ENCODE measurements at regions not wholly inside any gene's neighbourhood (a gene's known extent, or its start where the extent isn't known, plus 50 kb on each side); places are given as distances from the start of the nearest gene placed in this dataset.

DNA sequence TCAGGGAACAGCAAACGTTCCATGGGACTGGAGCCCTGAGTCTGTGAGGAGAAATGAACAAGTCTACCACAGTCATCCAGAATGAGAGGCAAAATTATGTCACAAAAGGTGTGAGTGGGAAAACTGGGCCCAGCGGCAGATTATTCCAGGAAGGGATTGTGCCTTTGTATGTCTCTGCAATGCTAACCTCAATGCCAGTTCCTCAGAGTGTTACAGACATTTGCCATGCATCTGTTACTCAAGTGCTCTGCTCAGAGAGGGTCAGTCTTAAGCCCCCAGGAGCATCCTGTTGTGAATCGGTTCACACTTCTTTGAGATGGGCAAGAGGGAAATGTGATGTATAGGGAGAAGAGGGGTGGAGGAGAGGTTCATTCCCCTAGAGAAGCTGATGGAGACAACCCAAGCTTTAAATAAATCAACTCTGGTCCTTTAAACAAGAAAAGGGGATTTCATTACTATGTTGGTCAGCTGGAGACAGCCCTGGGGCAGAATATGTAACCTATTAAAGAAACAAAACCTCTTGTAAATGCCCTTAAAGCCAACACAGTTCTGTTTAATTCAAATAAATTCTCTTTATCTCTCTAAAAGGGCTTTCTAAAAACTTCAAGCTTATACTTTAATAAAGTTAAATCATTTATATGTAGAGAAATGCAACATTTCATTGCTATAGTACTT, 85.9 kb upstream of the GRB10 start:
- DNase-seq (ENCODE audit: low spot score), result no peak
- Histone ChIP-seq H3K9me3 (ENCODE audit: control insufficient read depth in 4 of 4, low read length in 3 of 4) (no peaks in the 10 kb centered on the region), H3K4me3 (ENCODE audit: low read depth in 1 of 3, low read length in 3 of 3) (no peak overlapping the region), H3K9ac (ENCODE audit: low read depth in 1 of 2, low read length in 2 of 2) (no peak overlapping the region), H3K36me3 (ENCODE audit: control insufficient read depth in 4 of 4, insufficient read depth in 3 of 4, low read depth in 1 of 4, low read length in 3 of 4) (no peaks in the 10 kb centered on the region), H3K4me1 (ENCODE audit: control insufficient read depth in 4 of 4, insufficient read depth in 4 of 4, low read length in 3 of 4) (no peaks in the 10 kb centered on the region), H3K27ac (ENCODE audit: low read depth in 1 of 2, low read length in 2 of 2) (no peak overlapping the region), H3K27me3 (ENCODE audit: control insufficient read depth in 4 of 4, insufficient read depth in 4 of 4, low read length in 3 of 4) (peaks cover 0 to 2% (median 0%) of the 10 kb centered on the region in 4 donors)
- 76% methylated on average over 3 of the region's 3 CpGs for WGBS
- TF ChIP-seq REST (IDR thresholded peaks at IDR 0.05) (no peak), FOXA1 (IDR thresholded peaks at IDR 0.05) (no peak), RXRA (IDR thresholded peaks at IDR 0.05) (no peak), NR2F2 (IDR thresholded peaks at IDR 0.05) (no peak), GABPA (IDR thresholded peaks at IDR 0.05 in 1 of 2, conservative IDR thresholded peaks at IDR 0.05 in 1 of 2) (no peak), SP1 (IDR thresholded peaks at IDR 0.05) (no peak), HNF4A (conservative IDR thresholded peaks at IDR 0.05) (no peak), YY1 (IDR thresholded peaks at IDR 0.05) (no peak), HNF4G (IDR thresholded peaks at IDR 0.05) (no peak), CTCF (IDR thresholded peaks at IDR 0.05; ENCODE audit: low read depth, low read length, missing input control) (no peak), JUND (IDR thresholded peaks at IDR 0.05) (no peak), FOXA2 (IDR thresholded peaks at IDR 0.05) (no peak), EGR1 (IDR thresholded peaks at IDR 0.05; ENCODE audit: low read depth in 2 of 2) (no peak)
- TF ChIP-seq, protein P1, sequence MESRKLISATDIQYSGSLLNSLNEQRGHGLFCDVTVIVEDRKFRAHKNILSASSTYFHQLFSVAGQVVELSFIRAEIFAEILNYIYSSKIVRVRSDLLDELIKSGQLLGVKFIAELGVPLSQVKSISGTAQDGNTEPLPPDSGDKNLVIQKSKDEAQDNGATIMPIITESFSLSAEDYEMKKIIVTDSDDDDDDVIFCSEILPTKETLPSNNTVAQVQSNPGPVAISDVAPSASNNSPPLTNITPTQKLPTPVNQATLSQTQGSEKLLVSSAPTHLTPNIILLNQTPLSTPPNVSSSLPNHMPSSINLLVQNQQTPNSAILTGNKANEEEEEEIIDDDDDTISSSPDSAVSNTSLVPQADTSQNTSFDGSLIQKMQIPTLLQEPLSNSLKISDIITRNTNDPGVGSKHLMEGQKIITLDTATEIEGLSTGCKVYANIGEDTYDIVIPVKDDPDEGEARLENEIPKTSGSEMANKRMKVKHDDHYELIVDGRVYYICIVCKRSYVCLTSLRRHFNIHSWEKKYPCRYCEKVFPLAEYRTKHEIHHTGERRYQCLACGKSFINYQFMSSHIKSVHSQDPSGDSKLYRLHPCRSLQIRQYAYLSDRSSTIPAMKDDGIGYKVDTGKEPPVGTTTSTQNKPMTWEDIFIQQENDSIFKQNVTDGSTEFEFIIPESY (IDR thresholded peaks at IDR 0.05), result no peak
- TF ChIP-seq, protein P2, sequence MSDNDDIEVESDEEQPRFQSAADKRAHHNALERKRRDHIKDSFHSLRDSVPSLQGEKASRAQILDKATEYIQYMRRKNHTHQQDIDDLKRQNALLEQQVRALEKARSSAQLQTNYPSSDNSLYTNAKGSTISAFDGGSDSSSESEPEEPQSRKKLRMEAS (IDR thresholded peaks at IDR 0.05), result no peak
- TF ChIP-seq, protein P3, sequence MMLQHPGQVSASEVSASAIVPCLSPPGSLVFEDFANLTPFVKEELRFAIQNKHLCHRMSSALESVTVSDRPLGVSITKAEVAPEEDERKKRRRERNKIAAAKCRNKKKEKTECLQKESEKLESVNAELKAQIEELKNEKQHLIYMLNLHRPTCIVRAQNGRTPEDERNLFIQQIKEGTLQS (IDR thresholded peaks at IDR 0.05), result no peak

- no peaks in the 10 kb centered on the region for H3K36me3 ChIP-seq (ENCODE audit: control insufficient read depth in 4 of 4, insufficient read depth in 3 of 4, low read depth in 1 of 4, low read length in 3 of 4)
- H3K27me3 ChIP-seq (ENCODE audit: control insufficient read depth in 4 of 4, insufficient read depth in 4 of 4, low read length in 3 of 4), result no peaks in the 10 kb centered on the region
- no peak overlapping the region for H3K9ac ChIP-seq (ENCODE audit: low read depth in 1 of 2, low read length in 2 of 2)
- TF ChIP-seq RAD21 (IDR thresholded peaks at IDR 0.05) (no peak), HNF4A (conservative IDR thresholded peaks at IDR 0.05) (no peak), TAF1 (conservative IDR thresholded peaks at IDR 0.05) (no peak), SP1 (IDR thresholded peaks at IDR 0.05) (no peak), HNF4G (IDR thresholded peaks at IDR 0.05) (no peak)
- no peaks in the 10 kb centered on the region for H3K9me3 ChIP-seq (ENCODE audit: control insufficient read depth in 4 of 4, low read length in 3 of 4)
- H3K4me1 ChIP-seq (ENCODE audit: control insufficient read depth in 4 of 4, insufficient read depth in 4 of 4, low read length in 3 of 4), result no peaks in the 10 kb centered on the region
- 85% methylated on average over 4 of the region's 4 CpGs for WGBS
- H3K4me3 ChIP-seq (ENCODE audit: low read depth in 1 of 3, low read length in 3 of 3), result no peak overlapping the region
- DNase-seq (ENCODE audit: low spot score), result no peak
- H3K27ac ChIP-seq (ENCODE audit: low read depth in 1 of 2, low read length in 2 of 2), result no peak overlapping the region
Observed at GRCh38 chr7:50867034-50867356, 84.3 kb upstream of the GRB10 start.

Measured in liver (tissue), 8 donors.